OCI-LY7 (cell line): ENCODE measurements at regions not wholly inside any gene's neighbourhood (a gene's known extent, or its start where the extent isn't known, plus 50 kb on each side); places are given as distances from the start of the nearest gene placed in this dataset.

Experiments
- CTCF ChIP-seq: fragments of 200-600 bp; sonication (generic); conservative IDR thresholded peaks from 2 replicates; pipeline ENCODE4 v1.5.1; 2014; ENCODE audit warnings: mild to moderate bottlenecking, antibody characterized with exemption, low read length, moderate library complexity, mixed read lengths
- EZH2phosphoT487 ChIP-seq: fragments of 200-600 bp; sonication (generic); IDR thresholded peaks from 2 replicates; pipeline ENCODE4 v1.6.1; 2018; ENCODE audit warnings: low read depth, borderline replicate concordance, mild to moderate bottlenecking, mixed run types, antibody characterized with exemption, low read length, moderate library complexity, mixed read lengths

DNA sequence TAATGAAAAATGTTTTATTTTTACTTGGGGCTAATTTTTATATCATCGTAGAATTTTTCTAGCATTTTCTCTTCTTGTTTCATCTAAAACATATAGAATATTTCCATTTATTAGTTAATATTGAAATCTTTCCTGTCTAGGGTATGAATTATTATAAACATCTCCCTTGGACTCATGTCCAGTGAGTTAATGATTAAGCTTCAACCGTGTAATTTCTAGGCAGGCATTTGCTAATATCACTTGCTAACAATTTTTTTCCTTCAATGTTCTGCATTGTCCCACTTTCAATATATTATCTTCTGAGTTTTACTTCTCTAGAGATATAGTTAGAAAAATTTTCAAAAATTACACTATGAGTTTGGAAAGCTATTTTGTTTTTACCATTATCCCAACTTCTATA, 1371.6 kb upstream of the EPHA6 start:
- no peak for TF ChIP-seq CTCF
- no peak for TF ChIP-seq EZH2phosphoT487
